Dendritic cell treated with granulocyte-macrophage colony-stimulating factor and Interleukin-4, amounts not matched to agents 40 ng/mL and 50 ng/mL, for 4 days (primary cell): ENCODE measurements at regions not wholly inside any gene's neighbourhood (a gene's known extent, or its start where the extent isn't known, plus 50 kb on each side); places are given as distances from the start of the nearest gene placed in this dataset.

ENCODE experiments used
- H3K27ac Mint-ChIP-seq: one replicate; pipeline ENCODE4 v1.8.0; 2022; ENCODE audit warnings: mild to moderate bottlenecking, mixed read lengths
- H3K27me3 Mint-ChIP-seq: one replicate; pipeline ENCODE4 v1.8.0; 2022; ENCODE audit warnings: mild to moderate bottlenecking, mixed read lengths
- H3K36me3 Mint-ChIP-seq: one replicate; pipeline ENCODE4 v1.8.0; 2022; ENCODE audit warnings: low read depth, mixed read lengths
- H3K4me1 Mint-ChIP-seq: one replicate; pipeline ENCODE4 v1.8.0; 2022; ENCODE audit warnings: low read depth, mixed read lengths
- H3K4me3 Mint-ChIP-seq: one replicate; pipeline ENCODE4 v1.8.0; 2022; ENCODE audit warnings: mild to moderate bottlenecking, moderate library complexity, mixed read lengths
- H3K9me3 Mint-ChIP-seq: one replicate; pipeline ENCODE4 v1.8.0; 2022; ENCODE audit warnings: mixed read lengths
- intact Hi-C: fragments of 100-400 bp; cut with micrococcal nuclease; formaldehyde crosslinking; loops from one replicate; pipeline ENCODE4 v1.15.0; 2022

DNA sequence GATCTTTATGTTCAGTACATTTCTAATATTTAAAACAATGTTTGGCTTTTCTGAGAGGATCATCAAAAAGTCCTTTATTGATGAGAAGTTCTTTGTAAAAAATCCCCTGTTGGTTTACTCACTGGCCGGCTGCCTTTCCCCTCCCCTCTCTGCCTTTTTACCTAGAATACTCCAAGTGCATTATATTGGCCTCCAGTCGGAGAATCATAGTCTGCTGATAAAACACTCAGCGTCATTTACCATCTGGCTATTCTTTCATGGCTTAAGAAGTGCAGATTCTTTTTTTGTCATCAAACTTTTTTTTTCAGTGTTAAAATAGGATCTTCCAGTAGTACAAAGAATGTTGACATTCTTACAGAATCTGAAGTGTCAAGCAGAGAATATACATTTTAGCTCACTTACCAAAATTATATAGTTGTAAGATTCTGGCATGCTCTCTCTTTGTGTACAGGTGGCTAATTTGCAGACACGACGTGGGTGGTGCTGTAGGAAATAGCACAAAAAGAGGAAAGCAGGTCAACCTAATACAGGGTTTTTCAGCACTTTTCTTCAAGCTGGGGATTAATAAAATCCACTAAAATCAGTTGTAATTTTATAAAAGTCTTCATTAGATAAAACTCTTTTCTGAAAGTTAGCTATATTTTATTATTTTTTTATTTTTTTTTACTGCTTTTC, 731.8 kb downstream of the KCTD8 start:
- H3K4me1 Mint-ChIP-seq = no peaks in the 10 kb centered on the region
- intact Hi-C loops = no loop called here
- no peaks in the 10 kb centered on the region for H3K36me3 Mint-ChIP-seq
- H3K4me3 Mint-ChIP-seq = no peak overlapping the region
- H3K27me3 Mint-ChIP-seq = no peaks in the 10 kb centered on the region
- no peak overlapping the region for H3K27ac Mint-ChIP-seq
- H3K9me3 Mint-ChIP-seq = peaks cover 11% of the 10 kb centered on the region

DNA sequence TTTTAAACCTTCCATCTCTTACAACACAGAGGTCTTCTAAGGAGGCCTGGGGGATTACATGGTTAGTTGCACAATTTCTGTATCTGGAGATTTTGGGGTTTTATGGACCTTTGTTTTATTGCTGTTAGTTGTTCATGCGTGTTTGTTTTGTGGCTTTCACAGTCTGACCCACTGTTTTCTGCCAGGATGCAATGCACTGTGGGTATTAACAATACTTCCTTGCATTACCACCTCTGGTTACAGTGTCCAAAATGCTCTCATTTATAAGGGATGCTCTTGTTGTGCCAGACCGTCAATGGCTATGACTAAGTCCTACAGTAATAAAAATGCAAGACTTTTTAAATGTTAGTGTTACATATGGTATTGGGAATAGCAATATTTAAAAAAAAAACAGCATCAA, 730.2 kb downstream of the KCTD8 start:
- intact Hi-C loops = no loop called here
- Mint-ChIP-seq H3K4me1 (no peaks in the 10 kb centered on the region), H3K4me3 (no peak overlapping the region), H3K36me3 (no peaks in the 10 kb centered on the region), H3K27me3 (no peaks in the 10 kb centered on the region), H3K9me3 (peaks cover 5% of the 10 kb centered on the region), H3K27ac (no peak overlapping the region)

DNA sequence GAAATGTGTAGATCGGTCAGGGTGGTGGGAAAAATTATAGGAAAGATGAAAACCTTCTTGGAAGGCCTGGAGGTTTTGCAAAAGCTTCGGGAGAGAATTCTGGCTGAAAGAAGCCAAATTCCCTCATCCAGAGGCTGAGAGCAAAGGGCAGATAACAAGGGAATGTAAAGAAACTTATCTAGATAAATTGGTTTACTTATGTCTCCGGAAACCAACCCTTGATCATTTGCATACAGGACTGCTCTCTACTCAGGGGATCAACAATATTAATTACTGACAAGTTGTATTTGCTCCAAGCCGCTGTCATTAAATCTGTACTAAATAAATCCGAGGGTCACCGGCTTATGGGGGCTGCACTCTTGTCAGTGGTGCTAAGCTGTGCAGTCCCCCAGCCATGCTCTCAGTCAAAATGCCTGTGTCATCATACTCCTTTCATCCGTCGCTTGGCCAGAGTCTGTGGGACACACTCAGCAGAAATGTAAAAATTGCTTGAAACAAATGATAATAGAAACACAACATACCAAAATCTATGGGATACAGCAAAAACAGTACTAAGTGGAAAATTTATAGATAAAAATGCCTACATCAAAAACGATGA, 715.7 kb downstream of the KCTD8 start:
- Mint-ChIP-seq H3K36me3 (no peaks in the 10 kb centered on the region), H3K27me3 (no peaks in the 10 kb centered on the region), H3K4me1 (no peaks in the 10 kb centered on the region), H3K4me3 (no peak overlapping the region), H3K27ac (no peak overlapping the region), H3K9me3 (peaks cover 46% of the 10 kb centered on the region)
- intact Hi-C loops = no loop called here

DNA sequence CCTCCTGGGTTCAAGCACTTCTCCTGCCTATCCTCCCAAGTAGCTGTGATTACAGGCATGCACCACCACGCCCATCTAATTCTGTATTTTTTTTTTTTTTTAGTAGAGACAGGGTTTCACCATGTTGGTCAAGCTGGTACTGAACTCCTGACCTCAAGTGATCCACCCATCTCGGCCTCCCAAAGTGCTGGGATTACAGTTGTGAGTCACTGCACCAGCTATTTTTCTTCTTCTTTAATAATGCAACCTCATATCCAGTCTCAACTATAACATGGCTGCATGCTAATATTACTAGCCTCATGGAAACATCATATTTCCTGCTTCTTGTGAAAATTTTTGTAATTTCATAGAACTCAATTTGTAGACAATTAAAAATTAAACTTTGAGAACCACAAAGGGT, 706.5 kb downstream of the KCTD8 start:
- H3K27ac Mint-ChIP-seq = no peak overlapping the region
- intact Hi-C loops = no loop called here
- no peaks in the 10 kb centered on the region for H3K4me1 Mint-ChIP-seq
- no peak overlapping the region for H3K4me3 Mint-ChIP-seq
- H3K9me3 Mint-ChIP-seq = peaks cover 10% of the 10 kb centered on the region
- no peaks in the 10 kb centered on the region for H3K36me3 Mint-ChIP-seq
- no peaks in the 10 kb centered on the region for H3K27me3 Mint-ChIP-seq

DNA sequence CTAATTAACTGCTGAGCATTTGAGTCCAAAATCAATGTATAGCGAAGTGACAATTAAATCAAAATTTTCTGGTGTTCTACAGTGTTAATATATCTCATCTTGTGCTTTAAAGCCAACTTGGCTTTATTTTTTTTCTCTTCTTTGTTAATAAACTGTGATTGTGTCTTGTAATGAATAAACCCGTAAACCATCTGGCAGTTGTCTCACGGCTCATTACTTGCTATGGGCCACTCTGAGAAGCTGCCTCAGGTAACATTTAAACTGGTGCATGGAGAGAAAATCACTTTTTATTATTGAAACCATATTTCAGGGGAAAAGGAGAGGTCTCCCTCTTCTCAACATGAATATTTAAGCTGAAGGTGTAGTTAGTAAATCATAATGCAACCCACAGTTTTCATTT, 694.0 kb downstream of the KCTD8 start:
- Mint-ChIP-seq H3K36me3 (no peaks in the 10 kb centered on the region), H3K9me3 (no peaks in the 10 kb centered on the region), H3K27ac (no peak overlapping the region), H3K4me3 (no peak overlapping the region), H3K27me3 (no peaks in the 10 kb centered on the region), H3K4me1 (no peaks in the 10 kb centered on the region)
- intact Hi-C loops = no loop called here

DNA sequence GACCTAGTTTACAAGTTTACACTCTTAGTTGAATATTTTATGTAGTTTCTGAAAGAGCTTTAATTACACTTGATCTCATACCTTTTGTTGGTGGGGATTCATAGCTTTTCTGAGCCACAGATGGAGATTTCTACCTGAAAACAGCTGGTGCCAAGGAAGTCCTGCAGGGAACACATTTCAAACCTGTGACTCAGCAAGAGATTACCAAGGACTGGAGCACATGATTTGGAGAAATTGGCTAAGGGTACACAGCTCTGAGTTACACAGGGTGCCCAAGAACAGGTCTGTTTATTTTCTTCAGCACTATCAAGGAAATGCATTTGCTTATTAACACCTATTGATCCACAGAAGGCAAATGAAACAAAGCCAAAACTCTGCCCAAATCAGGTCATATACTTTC, 691.5 kb downstream of the KCTD8 start:
- intact Hi-C loops = no loop called here

DNA sequence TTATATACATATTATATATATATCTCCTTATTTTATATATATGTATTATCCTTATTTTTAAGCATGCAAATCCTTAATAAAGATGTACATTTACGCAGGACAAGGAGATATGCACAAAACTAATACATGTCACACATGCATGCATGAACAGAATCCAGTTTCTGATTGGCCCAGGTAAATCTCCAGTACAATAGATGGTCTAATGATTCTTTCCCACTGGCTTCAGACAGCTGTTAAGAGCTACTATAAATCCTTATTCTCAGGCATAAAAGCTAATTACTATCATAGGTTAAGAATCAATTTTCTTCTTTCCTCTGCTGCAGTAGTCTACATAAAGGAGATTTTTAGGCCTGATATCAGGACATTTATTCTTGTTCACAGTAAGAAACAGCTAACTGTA, 689.8 kb downstream of the KCTD8 start:
- no peaks in the 10 kb centered on the region for H3K27me3 Mint-ChIP-seq
- H3K4me1 Mint-ChIP-seq = no peaks in the 10 kb centered on the region
- no peaks in the 10 kb centered on the region for H3K9me3 Mint-ChIP-seq
- H3K27ac Mint-ChIP-seq = no peak overlapping the region
- H3K4me3 Mint-ChIP-seq = no peak overlapping the region
- no peaks in the 10 kb centered on the region for H3K36me3 Mint-ChIP-seq
- intact Hi-C loops = no loop called here

More for the DNA sequence above, 691.5 kb downstream of the KCTD8 start:
- Mint-ChIP-seq H3K9me3 (no peaks in the 10 kb centered on the region), H3K36me3 (no peaks in the 10 kb centered on the region), H3K4me1 (no peaks in the 10 kb centered on the region), H3K4me3 (no peak overlapping the region), H3K27ac (no peak overlapping the region), H3K27me3 (no peaks in the 10 kb centered on the region)

DNA sequence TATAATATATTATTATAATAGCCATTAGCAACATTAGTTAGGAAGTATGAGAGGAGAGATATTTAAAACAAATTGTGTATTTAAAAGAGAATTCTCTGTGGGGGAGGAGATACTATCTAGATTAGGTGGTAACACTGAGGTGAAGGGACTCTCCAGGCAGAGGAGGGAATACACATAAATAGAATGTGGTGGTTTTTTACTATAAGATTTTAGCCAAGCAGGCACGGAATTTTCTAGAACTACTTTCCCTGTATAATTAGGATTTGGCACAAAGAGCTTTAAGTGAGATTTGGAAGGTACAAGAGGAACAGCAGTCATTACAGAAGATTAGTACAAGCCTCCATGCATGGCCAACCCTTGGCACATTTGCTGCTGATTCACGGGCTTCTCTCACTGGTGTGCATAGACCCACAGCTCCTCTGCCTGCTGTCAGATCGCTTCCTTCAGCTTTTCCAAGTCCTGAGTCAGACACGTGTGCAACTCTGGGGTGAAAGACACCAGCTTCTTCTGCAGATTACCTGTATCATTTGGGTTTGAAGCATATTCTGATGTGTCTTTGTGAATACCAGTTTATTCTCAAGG, 685.5 kb downstream of the KCTD8 start:
- Mint-ChIP-seq H3K4me3 (no peak overlapping the region), H3K27me3 (no peaks in the 10 kb centered on the region), H3K27ac (no peak overlapping the region), H3K9me3 (no peaks in the 10 kb centered on the region), H3K36me3 (no peaks in the 10 kb centered on the region), H3K4me1 (no peaks in the 10 kb centered on the region)
- intact Hi-C loops = no loop called here

DNA sequence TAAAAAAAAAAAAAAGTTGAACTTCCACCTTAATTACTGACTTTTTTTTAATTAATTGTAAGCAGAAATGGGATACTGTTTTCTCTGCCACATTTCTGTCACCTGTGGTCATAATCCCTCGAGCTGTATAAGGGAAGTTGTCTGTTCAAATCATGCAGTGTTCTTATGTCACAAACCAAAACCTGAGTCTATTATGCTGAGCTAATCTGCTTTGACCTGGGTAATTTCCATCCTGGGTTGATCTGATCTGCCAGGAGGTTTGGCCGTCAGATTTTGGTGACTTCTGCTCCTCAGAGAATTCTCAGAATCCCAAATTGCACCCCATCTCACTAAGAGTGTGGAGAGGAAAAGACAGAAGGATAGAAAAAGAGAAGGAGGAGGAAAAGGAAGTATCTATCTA, 683.1 kb downstream of the KCTD8 start:
- H3K4me3 Mint-ChIP-seq = no peak overlapping the region
- H3K4me1 Mint-ChIP-seq = no peaks in the 10 kb centered on the region
- H3K27me3 Mint-ChIP-seq = no peaks in the 10 kb centered on the region
- H3K27ac Mint-ChIP-seq = no peak overlapping the region
- H3K9me3 Mint-ChIP-seq = no peaks in the 10 kb centered on the region
- intact Hi-C loops = no loop called here
- no peaks in the 10 kb centered on the region for H3K36me3 Mint-ChIP-seq

DNA sequence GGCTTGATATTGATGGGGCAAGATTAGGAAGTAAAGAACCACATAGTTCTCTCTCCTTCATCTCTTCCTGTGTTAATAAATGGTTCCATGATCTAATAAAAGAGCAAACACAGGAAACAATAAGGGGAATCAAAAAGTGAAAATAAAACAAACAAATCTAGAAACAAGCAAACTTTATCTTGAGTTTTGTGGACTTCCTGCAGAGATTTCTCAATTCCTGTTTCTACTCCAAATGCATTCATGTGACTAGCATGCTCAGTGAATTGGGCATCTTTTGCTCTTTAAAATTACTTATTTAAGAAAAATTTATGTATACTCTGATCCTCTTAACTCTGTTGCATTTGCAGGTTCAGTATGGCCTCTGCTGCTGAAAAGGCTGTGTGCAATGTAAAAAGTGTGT, 682.0 kb downstream of the KCTD8 start:
- intact Hi-C loops = no loop called here
- no peaks in the 10 kb centered on the region for H3K4me1 Mint-ChIP-seq
- no peaks in the 10 kb centered on the region for H3K27me3 Mint-ChIP-seq
- no peak overlapping the region for H3K27ac Mint-ChIP-seq
- H3K36me3 Mint-ChIP-seq = no peaks in the 10 kb centered on the region
- no peaks in the 10 kb centered on the region for H3K9me3 Mint-ChIP-seq
- H3K4me3 Mint-ChIP-seq = no peak overlapping the region

DNA sequence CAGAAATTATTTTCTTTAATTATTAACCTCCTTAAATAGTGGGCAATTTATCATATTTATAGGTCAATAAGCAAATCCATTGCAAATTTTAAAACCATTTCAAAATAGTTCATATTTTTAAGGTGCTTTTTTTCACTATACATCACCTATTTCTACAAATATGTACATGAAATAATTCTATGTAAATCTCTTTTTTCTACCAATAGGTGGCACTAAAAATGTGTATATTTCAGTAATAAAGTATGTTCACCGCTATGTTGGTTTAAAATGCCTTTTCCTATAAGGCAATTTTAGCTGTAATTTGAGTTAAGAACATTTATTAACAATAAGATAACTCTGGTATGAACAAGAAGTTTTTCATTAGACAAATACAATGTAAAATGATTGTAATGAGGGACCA, 672.2 kb downstream of the KCTD8 start:
- Mint-ChIP-seq H3K4me1 (no peaks in the 10 kb centered on the region), H3K9me3 (no peaks in the 10 kb centered on the region), H3K36me3 (no peaks in the 10 kb centered on the region), H3K27me3 (no peaks in the 10 kb centered on the region), H3K4me3 (no peak overlapping the region), H3K27ac (no peak overlapping the region)
- intact Hi-C loops = no loop called here

DNA sequence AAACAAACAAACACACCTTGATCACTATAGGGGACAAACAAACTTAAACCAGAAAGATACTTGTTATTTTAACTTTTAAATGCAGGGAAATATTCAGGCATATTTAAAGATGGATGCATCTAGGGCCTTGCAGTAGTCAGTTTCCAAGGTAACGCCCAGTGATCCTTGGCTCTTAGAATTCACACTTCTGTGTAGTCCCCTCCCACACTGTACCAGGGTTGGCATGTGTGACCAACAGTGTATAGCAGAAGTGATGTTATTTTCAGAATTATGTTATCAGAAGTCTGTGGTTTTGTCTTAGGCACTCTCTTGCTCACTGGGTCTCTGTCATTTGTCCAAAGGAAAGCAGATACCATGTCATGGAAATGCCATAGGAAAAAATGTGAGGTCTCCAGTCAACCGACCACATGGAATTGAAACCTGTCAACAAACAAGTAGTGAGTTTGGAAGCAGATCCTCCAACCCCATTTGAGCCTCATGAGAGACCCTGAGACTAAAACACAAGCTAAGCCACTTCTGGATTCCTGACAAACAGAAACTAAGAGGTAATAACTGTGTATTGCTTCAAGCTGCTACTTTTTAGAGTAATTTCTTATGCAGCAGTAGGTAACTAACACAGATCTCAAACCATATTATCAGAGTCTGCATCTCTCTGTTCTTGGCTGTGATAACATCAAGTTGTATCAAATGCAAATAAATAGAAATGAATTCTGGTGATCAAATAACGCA, 670.3 kb downstream of the KCTD8 start:
- Mint-ChIP-seq H3K4me1 (no peaks in the 10 kb centered on the region), H3K27ac (no peak overlapping the region), H3K4me3 (no peak overlapping the region), H3K36me3 (no peaks in the 10 kb centered on the region), H3K27me3 (no peaks in the 10 kb centered on the region), H3K9me3 (no peaks in the 10 kb centered on the region)
- intact Hi-C loops = no loop called here

DNA sequence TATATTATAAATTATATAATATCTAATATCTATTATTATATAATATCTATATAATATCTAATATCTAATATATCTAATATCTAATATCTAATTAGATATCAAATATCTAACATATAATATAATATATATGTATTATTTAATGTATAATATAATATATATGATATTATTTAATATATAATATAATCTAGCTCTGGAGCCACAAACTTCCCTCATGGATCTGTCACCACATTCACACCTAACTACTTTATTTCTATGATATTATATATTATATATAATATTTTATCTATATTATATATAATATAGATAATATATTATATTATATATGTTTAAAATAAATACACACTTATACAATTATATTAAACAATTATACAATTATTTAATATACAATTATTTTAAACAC, 667.5 kb downstream of the KCTD8 start:
- Mint-ChIP-seq H3K9me3 (no peaks in the 10 kb centered on the region), H3K4me3 (no peak overlapping the region), H3K4me1 (no peaks in the 10 kb centered on the region), H3K36me3 (no peaks in the 10 kb centered on the region), H3K27ac (no peak overlapping the region), H3K27me3 (no peaks in the 10 kb centered on the region)
- intact Hi-C loops = no loop called here

DNA sequence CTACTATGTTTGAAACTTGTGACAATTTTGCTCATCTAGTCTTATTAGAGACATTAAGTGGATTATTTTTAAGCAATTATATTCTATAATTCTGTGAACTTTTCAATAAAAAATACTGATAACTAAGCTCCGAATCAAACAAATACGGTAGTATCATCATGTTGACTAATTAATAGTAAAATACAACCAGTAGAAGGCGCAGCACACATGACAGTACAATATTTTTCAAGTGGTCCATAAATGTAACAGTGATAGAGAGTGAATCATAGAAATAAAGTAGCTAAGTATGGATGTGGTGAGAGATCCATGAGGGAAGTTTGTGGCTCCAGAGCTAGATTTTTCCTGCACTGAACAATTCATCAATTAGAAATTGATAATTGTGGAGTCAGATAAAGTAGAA, 666.2 kb downstream of the KCTD8 start:
- Mint-ChIP-seq H3K4me3 (no peak overlapping the region), H3K27me3 (no peaks in the 10 kb centered on the region), H3K9me3 (no peaks in the 10 kb centered on the region), H3K36me3 (no peaks in the 10 kb centered on the region), H3K4me1 (no peaks in the 10 kb centered on the region), H3K27ac (no peak overlapping the region)
- intact Hi-C loops = no loop called here
